B cell (primary cell): ENCODE measurements at regions not wholly inside any gene's neighbourhood (a gene's known extent, or its start where the extent isn't known, plus 50 kb on each side); places are given as distances from the start of the nearest gene placed in this dataset.

Source experiments
- ATAC-seq: fragments of 200-7000 bp; cut with Tn5 transposase; one replicate; pipeline ENCODE4 v1.10.0; 2021; ENCODE audit warnings: low read depth, mild to moderate bottlenecking, moderate number of reproducible peaks, moderate library complexity
- CTCF ChIA-PET: fragments of 350-600 bp; sonication (Branson Sonifier 250); formaldehyde crosslinking; loops from one replicate; lab custom pipeline; 2021; ENCODE audit warnings: antibody characterized with exemption, inconsistent platforms; lab: Charles Lee
- POLR2A ChIA-PET: fragments of 350-600 bp; sonication (Branson Sonifier 250); formaldehyde crosslinking; loops from one replicate; lab custom pipeline; 2021; ENCODE audit warnings: antibody characterized with exemption; lab: Charles Lee
- DNase-seq: peaks from one replicate; pipeline ENCODE4 v3.0.0; 2013
- H2AFZ ChIP-seq: 2 replicates; pipeline ENCODE4 v1.6.1; 2012; ENCODE audit warnings: mild to moderate bottlenecking, low read depth, low read length; ENCODE audit not compliant: insufficient read depth, poor library complexity, severe bottlenecking
- H3K27ac ChIP-seq, 2 donors: 1 replicate in 1 of 2; 2 replicates in 1 of 2; pipeline ENCODE4 v1.5.1; 2012 to 2013; ENCODE audit warnings: low read length in 2 of 2, mild to moderate bottlenecking in 2 of 2, moderate library complexity in 1 of 2
- H3K27me3 ChIP-seq, 4 experiments: fragments of 200-600 bp in 1 of 4; sonication (generic) in 1 of 4; replicated peaks in 1 of 4; 1 replicate in 2 of 4; 2 replicates in 2 of 4; pipeline versions ENCODE4 v1.6.1 to v1.7.0; 2013 to 2016; ENCODE audit warnings: low read length in 3 of 4, mild to moderate bottlenecking in 2 of 4, mixed read lengths in 1 of 4, moderate library complexity in 1 of 4; ENCODE audit not compliant: insufficient read depth in 4 of 4, control insufficient read depth in 3 of 4; ENCODE audit errors: control extremely low read depth in 1 of 4
- H3K36me3 ChIP-seq, 2 experiments: replicated peaks in 1 of 2; 1 replicate in 1 of 2; 2 replicates in 1 of 2; pipeline versions ENCODE4 v1.6.1 to v1.7.1; 2013; ENCODE audit warnings: low read length in 1 of 2; ENCODE audit not compliant: insufficient read depth in 2 of 2, control insufficient read depth in 1 of 2; ENCODE audit errors: control extremely low read depth in 1 of 2, extremely low read depth in 1 of 2
- H3K4me1 ChIP-seq, 2 donors: fragments of 200-600 bp in 1 of 2; sonication (generic) in 1 of 2; 1 replicate in 1 of 2; 2 replicates in 1 of 2; pipeline versions ENCODE4 v1.5.1 to v1.6.1; 2013 to 2017; ENCODE audit warnings: low read length in 2 of 2; ENCODE audit not compliant: control insufficient read depth in 2 of 2, insufficient read depth in 2 of 2
- H3K4me2 ChIP-seq: replicated peaks from 2 replicates; pipeline ENCODE3; 2012; ENCODE audit warnings: mild to moderate bottlenecking, low read depth, low read length; ENCODE audit not compliant: poor library complexity, severe bottlenecking
- H3K4me3 ChIP-seq, 5 experiments: fragments of 200-600 bp in 1 of 5; sonication (generic) in 1 of 5; 1 replicate in 3 of 5; 2 replicates in 2 of 5; pipeline versions ENCODE4 v1.5.1 to v1.7.0; 2011 to 2016; ENCODE audit warnings: low read length in 4 of 5, mild to moderate bottlenecking in 4 of 5, low read depth in 2 of 5, control low read depth in 1 of 5, moderate library complexity in 1 of 5; ENCODE audit not compliant: insufficient read depth in 1 of 5; ENCODE audit errors: control extremely low read depth in 1 of 5, extremely low read depth in 1 of 5
- H3K79me2 ChIP-seq: fragments of 200-600 bp; sonication (generic); one replicate; pipeline ENCODE4 v1.6.0; 2016; ENCODE audit warnings: low read length; ENCODE audit not compliant: control insufficient read depth, insufficient read depth
- H3K9ac ChIP-seq: fragments of 200-600 bp; sonication (generic); 2 replicates; pipeline ENCODE4 v1.6.1; 2017; ENCODE audit warnings: mild to moderate bottlenecking, low read length, moderate library complexity
- H3K9me3 ChIP-seq, 3 donors: one replicate each; pipeline versions ENCODE4 v1.6.1 to v1.7.1; 2013; ENCODE audit warnings: low read length in 2 of 3; ENCODE audit not compliant: control insufficient read depth in 2 of 3, insufficient read depth in 1 of 3; ENCODE audit errors: control extremely low read depth in 1 of 3
- H4K20me1 ChIP-seq: 2 replicates; pipeline ENCODE4 v1.6.0; 2012; ENCODE audit warnings: mild to moderate bottlenecking, low read length; ENCODE audit not compliant: insufficient read depth, control insufficient read depth, poor library complexity, severe bottlenecking
- H3K27ac Mint-ChIP-seq: one replicate; pipeline ENCODE4 v1.8.0; 2021; ENCODE audit warnings: mixed read lengths
- H3K27me3 Mint-ChIP-seq: one replicate; pipeline ENCODE4 v1.8.0; 2021; ENCODE audit warnings: mixed read lengths
- H3K4me1 Mint-ChIP-seq: one replicate; pipeline ENCODE4 v1.8.0; 2021; ENCODE audit warnings: mixed read lengths
- H3K4me3 Mint-ChIP-seq: one replicate; pipeline ENCODE4 v1.8.0; 2021; ENCODE audit warnings: mixed read lengths
- H3K9me3 Mint-ChIP-seq: one replicate; pipeline ENCODE4 v1.8.0; 2022; ENCODE audit warnings: mixed read lengths; ENCODE audit not compliant: insufficient read depth
- CTCF ChIP-seq: fragments of 200-600 bp; IDR thresholded peaks from one replicate; pipeline ENCODE4 v1.8.0; 2022; ENCODE audit warnings: antibody characterized with exemption, mild to moderate bottlenecking
- EZH2 ChIP-seq: IDR thresholded peaks from 2 replicates; pipeline ENCODE4 v1.6.1; 2012; ENCODE audit warnings: borderline replicate concordance, low read depth, mild to moderate bottlenecking, moderate library complexity, low read length; ENCODE audit not compliant: insufficient read depth, poor library complexity, severe bottlenecking
- WGBS: methylation state at CpG from one replicate; pipeline ENCODE4 v1.1.5; 2013; ENCODE audit warnings: missing lambda C conversion rate; ENCODE audit not compliant: insufficient coverage; 5-methylcytosine and 5-hydroxymethylcytosine counted together
- intact Hi-C: fragments of 100-400 bp; cut with micrococcal nuclease; formaldehyde crosslinking; loops from one replicate; pipeline ENCODE4 v1.10.0; 2022

- no peaks in the 10 kb centered on the region for H3K79me2 ChIP-seq
- no peaks in the 10 kb centered on the region for H3K4me1 ChIP-seq
- 100% methylated on average over 1 of the region's 2 CpGs for WGBS
- ATAC-seq: no peak
- no peak overlapping the region for H3K4me2 ChIP-seq
- intact Hi-C loops: no loop called here
- no peaks in the 10 kb centered on the region for H3K27me3 ChIP-seq
- H3K9ac ChIP-seq: no peak overlapping the region
- ChIA-PET CTCF (no interaction called here), POLR2A (no interaction called here)
- H3K9me3 ChIP-seq: no peaks in the 10 kb centered on the region
- H3K4me1 Mint-ChIP-seq: no peaks in the 10 kb centered on the region
- H3K4me3 ChIP-seq: no peak overlapping the region
- no peak overlapping the region for H3K27ac Mint-ChIP-seq
- H3K27ac ChIP-seq: no peak overlapping the region
- TF ChIP-seq EZH2 (no peak), CTCF (no peak)
- no peak overlapping the region for H2AFZ ChIP-seq
- H4K20me1 ChIP-seq: no peaks in the 10 kb centered on the region
- no peaks in the 10 kb centered on the region for H3K36me3 ChIP-seq
- H3K27me3 Mint-ChIP-seq: no peaks in the 10 kb centered on the region
- peaks cover 7% of the 10 kb centered on the region for H3K9me3 Mint-ChIP-seq
- DNase-seq: no peak
- no peak overlapping the region for H3K4me3 Mint-ChIP-seq
These were observed 1549.3 kb downstream of the OTOL1 start for GRCh38 chr3:163045945-163046344.

GRCh38 chr3:163048881-163049280 is 1552.3 kb downstream of the OTOL1 start:
- Histone ChIP-seq H4K20me1 (no peaks in the 10 kb centered on the region), H3K4me1 (no peaks in the 10 kb centered on the region), H3K79me2 (no peaks in the 10 kb centered on the region), H3K27me3 (no peaks in the 10 kb centered on the region), H3K4me3 (no peak overlapping the region), H3K36me3 (no peaks in the 10 kb centered on the region), H3K9ac (no peak overlapping the region), H3K4me2 (no peak overlapping the region), H3K9me3 (no peaks in the 10 kb centered on the region), H3K27ac (no peak overlapping the region), H2AFZ (no peak overlapping the region)
- no peak for DNase-seq
- CTCF ChIA-PET: no interaction called here
- no peak overlapping the region for H3K4me3 Mint-ChIP-seq
- no peaks in the 10 kb centered on the region for H3K27me3 Mint-ChIP-seq
- intact Hi-C loops: no loop called here
- POLR2A ChIA-PET: no interaction called here
- H3K4me1 Mint-ChIP-seq: no peaks in the 10 kb centered on the region
- no peak overlapping the region for H3K27ac Mint-ChIP-seq
- TF ChIP-seq EZH2: no peak
- TF ChIP-seq CTCF: no peak
- ATAC-seq: no peak
- WGBS: no CpG with 5 or more reads among the region's 1 CpG
- H3K9me3 Mint-ChIP-seq: no peaks in the 10 kb centered on the region
